GM21381 (cell line): ENCODE measurements at regions not wholly inside any gene's neighbourhood (a gene's known extent, or its start where the extent isn't known, plus 50 kb on each side); places are given as distances from the start of the nearest gene placed in this dataset.
"Not testable (repeated sequence)": the region's sequence is repeated elsewhere in the genome, so short reads cannot be mapped to it uniquely, and the experiment has no call there.

Experiments
- ATAC-seq: cut with Tn5 transposase; IDR thresholded peaks from one replicate; pipeline ENCODE4 v1.9.1; 2021; ENCODE audit warnings: mild to moderate bottlenecking, moderate library complexity; ENCODE audit not compliant: unreplicated experiment

- not testable (repeated sequence) for ATAC-seq
Measured at GRCh38 chr2:90359887-90360730, 1668.6 kb downstream of the RPIA start.

GRCh38 chr2:90360731-90361035, 1669.2 kb downstream of the RPIA start:
- ATAC-seq = not testable (repeated sequence)
